ENCODE measurements at regions not wholly inside any gene's neighbourhood (a gene's known extent, or its start where the extent isn't known, plus 50 kb on each side); places are given as distances from the start of the nearest gene placed in this dataset.

- CTCF ChIA-PET, result no interaction called here
- Histone ChIP-seq H3K36me3 (ENCODE audit: control insufficient read depth, insufficient read depth, low read length) (no peaks in the 10 kb centered on the region), H3K9me3 (ENCODE audit: control insufficient read depth, insufficient read depth, low read depth, low read length) (no peaks in the 10 kb centered on the region), H3K4me1 (ENCODE audit: control insufficient read depth, insufficient read depth, low read length) (no peaks in the 10 kb centered on the region), H3K27me3 (ENCODE audit: control insufficient read depth, insufficient read depth, low read length) (no peaks in the 10 kb centered on the region), H3K4me3 (ENCODE audit: low read depth in 2 of 2, low read length in 2 of 2) (no peak overlapping the region), H3K27ac (ENCODE audit: low read length) (no peak overlapping the region)
- TF ChIP-seq TCF7L2 (IDR thresholded peaks at IDR 0.05; ENCODE audit: low read depth, low read length), result no peak
- DNase-seq (ENCODE audit: low read depth, low spot score) (no peak), ATAC-seq (no peak)
- POLR2A ChIA-PET, result no interaction called here
- in situ Hi-C loops (cut with HindIII; ENCODE audit: low pct_unique_long_range_greater_than_20kb, low sequenced_read_pairs) (no loop called here), intact Hi-C loops (cut with micrococcal nuclease; ENCODE audit: unreplicated experiment) (no loop called here)
- no TSS peak for BruUV-seq (replicated peaks)
Measured at GRCh38 chr3:103992469-103992868, 1374.2 kb upstream of the ALCAM start.

DNA sequence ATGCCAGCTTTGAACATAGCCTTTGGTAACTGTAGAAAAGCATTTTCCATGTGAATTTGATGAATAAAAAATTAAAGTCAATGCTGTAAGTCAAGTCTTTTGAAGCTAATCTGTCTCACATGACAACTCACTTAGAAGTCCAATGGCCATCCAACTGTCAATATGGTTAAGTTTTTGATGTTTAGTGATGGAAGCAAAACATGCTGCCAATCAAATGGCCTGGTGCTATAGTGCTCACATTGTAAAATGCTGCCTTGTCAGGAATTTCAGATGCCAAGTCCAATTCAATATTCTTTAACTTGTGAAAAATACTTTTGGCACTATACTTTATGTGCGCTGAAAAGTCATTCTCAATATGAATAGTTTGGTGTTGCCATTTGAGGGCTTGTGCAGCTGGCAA lies 1361.8 kb upstream of the ALCAM start:
- no peaks in the 10 kb centered on the region for H3K27me3 ChIP-seq (ENCODE audit: control insufficient read depth, insufficient read depth, low read length)
- no TSS peak for BruUV-seq (replicated peaks)
- H3K4me1 ChIP-seq (ENCODE audit: control insufficient read depth, insufficient read depth, low read length), result no peaks in the 10 kb centered on the region
- CTCF ChIA-PET, result no interaction called here
- intact Hi-C loops (cut with micrococcal nuclease; ENCODE audit: unreplicated experiment) (no loop called here), in situ Hi-C loops (cut with HindIII; ENCODE audit: low pct_unique_long_range_greater_than_20kb, low sequenced_read_pairs) (no loop called here)
- DNase-seq (ENCODE audit: low read depth, low spot score) (no peak), ATAC-seq (no peak)
- no peaks in the 10 kb centered on the region for H3K36me3 ChIP-seq (ENCODE audit: control insufficient read depth, insufficient read depth, low read length)
- H3K27ac ChIP-seq (ENCODE audit: low read length), result no peak overlapping the region
- POLR2A ChIA-PET, result no interaction called here
- TF ChIP-seq, protein P1, sequence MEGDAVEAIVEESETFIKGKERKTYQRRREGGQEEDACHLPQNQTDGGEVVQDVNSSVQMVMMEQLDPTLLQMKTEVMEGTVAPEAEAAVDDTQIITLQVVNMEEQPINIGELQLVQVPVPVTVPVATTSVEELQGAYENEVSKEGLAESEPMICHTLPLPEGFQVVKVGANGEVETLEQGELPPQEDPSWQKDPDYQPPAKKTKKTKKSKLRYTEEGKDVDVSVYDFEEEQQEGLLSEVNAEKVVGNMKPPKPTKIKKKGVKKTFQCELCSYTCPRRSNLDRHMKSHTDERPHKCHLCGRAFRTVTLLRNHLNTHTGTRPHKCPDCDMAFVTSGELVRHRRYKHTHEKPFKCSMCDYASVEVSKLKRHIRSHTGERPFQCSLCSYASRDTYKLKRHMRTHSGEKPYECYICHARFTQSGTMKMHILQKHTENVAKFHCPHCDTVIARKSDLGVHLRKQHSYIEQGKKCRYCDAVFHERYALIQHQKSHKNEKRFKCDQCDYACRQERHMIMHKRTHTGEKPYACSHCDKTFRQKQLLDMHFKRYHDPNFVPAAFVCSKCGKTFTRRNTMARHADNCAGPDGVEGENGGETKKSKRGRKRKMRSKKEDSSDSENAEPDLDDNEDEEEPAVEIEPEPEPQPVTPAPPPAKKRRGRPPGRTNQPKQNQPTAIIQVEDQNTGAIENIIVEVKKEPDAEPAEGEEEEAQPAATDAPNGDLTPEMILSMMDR (IDR thresholded peaks at IDR 0.05), result no peak
- TF ChIP-seq TCF7L2 (IDR thresholded peaks at IDR 0.05; ENCODE audit: low read depth, low read length), result no peak
- TF ChIP-seq, protein P2, sequence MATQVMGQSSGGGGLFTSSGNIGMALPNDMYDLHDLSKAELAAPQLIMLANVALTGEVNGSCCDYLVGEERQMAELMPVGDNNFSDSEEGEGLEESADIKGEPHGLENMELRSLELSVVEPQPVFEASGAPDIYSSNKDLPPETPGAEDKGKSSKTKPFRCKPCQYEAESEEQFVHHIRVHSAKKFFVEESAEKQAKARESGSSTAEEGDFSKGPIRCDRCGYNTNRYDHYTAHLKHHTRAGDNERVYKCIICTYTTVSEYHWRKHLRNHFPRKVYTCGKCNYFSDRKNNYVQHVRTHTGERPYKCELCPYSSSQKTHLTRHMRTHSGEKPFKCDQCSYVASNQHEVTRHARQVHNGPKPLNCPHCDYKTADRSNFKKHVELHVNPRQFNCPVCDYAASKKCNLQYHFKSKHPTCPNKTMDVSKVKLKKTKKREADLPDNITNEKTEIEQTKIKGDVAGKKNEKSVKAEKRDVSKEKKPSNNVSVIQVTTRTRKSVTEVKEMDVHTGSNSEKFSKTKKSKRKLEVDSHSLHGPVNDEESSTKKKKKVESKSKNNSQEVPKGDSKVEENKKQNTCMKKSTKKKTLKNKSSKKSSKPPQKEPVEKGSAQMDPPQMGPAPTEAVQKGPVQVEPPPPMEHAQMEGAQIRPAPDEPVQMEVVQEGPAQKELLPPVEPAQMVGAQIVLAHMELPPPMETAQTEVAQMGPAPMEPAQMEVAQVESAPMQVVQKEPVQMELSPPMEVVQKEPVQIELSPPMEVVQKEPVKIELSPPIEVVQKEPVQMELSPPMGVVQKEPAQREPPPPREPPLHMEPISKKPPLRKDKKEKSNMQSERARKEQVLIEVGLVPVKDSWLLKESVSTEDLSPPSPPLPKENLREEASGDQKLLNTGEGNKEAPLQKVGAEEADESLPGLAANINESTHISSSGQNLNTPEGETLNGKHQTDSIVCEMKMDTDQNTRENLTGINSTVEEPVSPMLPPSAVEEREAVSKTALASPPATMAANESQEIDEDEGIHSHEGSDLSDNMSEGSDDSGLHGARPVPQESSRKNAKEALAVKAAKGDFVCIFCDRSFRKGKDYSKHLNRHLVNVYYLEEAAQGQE (IDR thresholded peaks at IDR 0.05; ENCODE audit: insufficient read depth in 1 of 2, low read depth in 2 of 2, low read length in 1 of 2), result no peak
- TF ChIP-seq POLR2AphosphoS5 (IDR thresholded peaks at IDR 0.05; ENCODE audit: low read depth, low read length), result no peak
- no peak for TF ChIP-seq SIN3A (IDR thresholded peaks at IDR 0.05; ENCODE audit: borderline replicate concordance, insufficient read depth, low read depth, low read length)
- H3K9me3 ChIP-seq (ENCODE audit: control insufficient read depth, insufficient read depth, low read depth, low read length), result peaks cover 4% of the 10 kb centered on the region; the same call in 1 of the 2 replicates
- no peak overlapping the region for H3K4me3 ChIP-seq (ENCODE audit: low read depth in 2 of 2, low read length in 2 of 2)

GRCh38 chr3:104005815-104006214 lies 1360.9 kb upstream of the ALCAM start:
- TF ChIP-seq, protein P1 (IDR thresholded peaks at IDR 0.05), result no peak
- TF ChIP-seq, protein P2 (IDR thresholded peaks at IDR 0.05; ENCODE audit: insufficient read depth in 1 of 2, low read depth in 2 of 2, low read length in 1 of 2), result no peak
- TF ChIP-seq SIN3A (IDR thresholded peaks at IDR 0.05; ENCODE audit: borderline replicate concordance, insufficient read depth, low read depth, low read length) (no peak), POLR2AphosphoS5 (IDR thresholded peaks at IDR 0.05; ENCODE audit: low read depth, low read length) (no peak), TCF7L2 (IDR thresholded peaks at IDR 0.05; ENCODE audit: low read depth, low read length) (no peak)
- intact Hi-C loops (cut with micrococcal nuclease; ENCODE audit: unreplicated experiment), result no loop called here
- no peak for DNase-seq (ENCODE audit: low read depth, low spot score)
- H3K36me3 ChIP-seq (ENCODE audit: control insufficient read depth, insufficient read depth, low read length), result no peaks in the 10 kb centered on the region
- in situ Hi-C loops (cut with HindIII; ENCODE audit: low pct_unique_long_range_greater_than_20kb, low sequenced_read_pairs), result no loop called here
- ATAC-seq, result no peak
- ChIA-PET CTCF (no interaction called here), POLR2A (no interaction called here)
- no peak overlapping the region for H3K4me3 ChIP-seq (ENCODE audit: low read depth in 2 of 2, low read length in 2 of 2)
- H3K27me3 ChIP-seq (ENCODE audit: control insufficient read depth, insufficient read depth, low read length), result no peaks in the 10 kb centered on the region
- peaks cover 4% of the 10 kb centered on the region; the same call in 1 of the 2 replicates for H3K9me3 ChIP-seq (ENCODE audit: control insufficient read depth, insufficient read depth, low read depth, low read length)
- H3K4me1 ChIP-seq (ENCODE audit: control insufficient read depth, insufficient read depth, low read length), result no peaks in the 10 kb centered on the region
- BruUV-seq (replicated peaks), result no TSS peak
- no peak overlapping the region for H3K27ac ChIP-seq (ENCODE audit: low read length)
